ENCODE measurements at regions not wholly inside any gene's neighbourhood (a gene's known extent, or its start where the extent isn't known, plus 50 kb on each side); places are given as distances from the start of the nearest gene placed in this dataset.

DNA sequence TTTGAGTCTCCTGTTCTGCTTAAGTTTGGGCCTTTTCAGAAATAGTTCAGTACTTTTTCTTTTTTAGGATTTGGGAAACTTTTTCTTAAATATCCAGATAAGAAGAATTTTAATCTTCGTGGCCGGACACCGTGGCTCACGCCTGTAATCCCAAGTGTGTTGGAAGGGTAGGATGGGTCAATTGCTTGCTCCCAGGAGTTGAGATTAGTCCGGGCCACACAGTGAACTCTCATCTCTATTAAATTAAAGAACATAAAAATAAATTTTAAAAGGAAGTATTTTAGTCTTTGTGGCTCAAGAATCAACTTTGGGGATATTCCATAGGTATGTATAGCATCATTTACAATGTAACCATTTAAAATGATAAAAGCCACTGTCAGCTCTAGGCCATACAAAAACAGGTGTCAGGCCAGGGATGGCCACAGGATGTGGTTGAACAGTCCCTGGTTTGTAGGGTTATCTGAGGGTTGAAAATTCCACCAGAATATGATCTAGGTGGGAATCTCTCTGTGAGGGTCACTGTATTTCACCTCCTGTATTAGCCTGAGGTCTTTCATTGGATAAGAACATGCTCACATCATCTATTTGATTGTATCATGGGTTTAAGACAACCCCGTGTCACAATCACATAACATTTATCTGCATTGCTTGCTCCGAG is 115.6 kb downstream of the GGTLC2 start:
- Histone ChIP-seq H3K4me3 (ENCODE audit: insufficient read depth, low read depth, low read length) (no peak overlapping the region), H3K27me3 (ENCODE audit: control insufficient read depth, insufficient read depth, low read length, poor library complexity, severe bottlenecking) (peaks cover 4% of the 10 kb centered on the region), H3K9me3 (ENCODE audit: control insufficient read depth, low read length) (no peaks in the 10 kb centered on the region), H3K4me1 (ENCODE audit: control insufficient read depth, insufficient read depth, low read length) (no peaks in the 10 kb centered on the region), H3K27ac (ENCODE audit: insufficient read depth, low read depth, low read length, poor library complexity, severe bottlenecking) (no peak overlapping the region), H3K36me3 (ENCODE audit: control insufficient read depth, insufficient read depth, low read length) (no peaks in the 10 kb centered on the region)
- WGBS, 2 experiments: 81 to 97% methylated on average over 7 of the region's 7 CpGs

DNA sequence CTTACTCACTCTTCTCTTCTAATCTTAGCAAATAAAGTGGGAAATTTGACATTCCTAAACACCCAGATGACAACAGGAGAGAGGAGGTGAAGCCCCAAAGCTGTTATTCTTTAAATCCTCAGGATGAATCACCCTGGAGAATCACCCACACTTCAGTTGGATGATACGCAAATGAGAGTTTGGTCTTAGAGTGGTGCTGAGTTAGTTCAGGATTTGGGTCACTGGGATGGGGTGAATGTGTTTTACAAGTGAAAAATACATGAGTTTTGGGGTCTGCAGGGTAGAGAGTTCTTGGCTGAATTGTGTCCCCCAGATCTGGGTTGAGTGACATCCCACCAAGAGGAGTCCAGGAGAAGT is 117.2 kb downstream of the GGTLC2 start:
- Histone ChIP-seq H3K36me3 (ENCODE audit: control insufficient read depth, insufficient read depth, low read length) (no peaks in the 10 kb centered on the region), H3K4me3 (ENCODE audit: insufficient read depth, low read depth, low read length) (no peak overlapping the region), H3K9me3 (ENCODE audit: control insufficient read depth, low read length) (no peaks in the 10 kb centered on the region), H3K4me1 (ENCODE audit: control insufficient read depth, insufficient read depth, low read length) (no peaks in the 10 kb centered on the region), H3K27me3 (ENCODE audit: control insufficient read depth, insufficient read depth, low read length, poor library complexity, severe bottlenecking) (peaks cover 4% of the 10 kb centered on the region), H3K27ac (ENCODE audit: insufficient read depth, low read depth, low read length, poor library complexity, severe bottlenecking) (no peak overlapping the region)
- 96 to 100% methylated on average over 1 of the region's 1 CpG for WGBS, 2 experiments

DNA sequence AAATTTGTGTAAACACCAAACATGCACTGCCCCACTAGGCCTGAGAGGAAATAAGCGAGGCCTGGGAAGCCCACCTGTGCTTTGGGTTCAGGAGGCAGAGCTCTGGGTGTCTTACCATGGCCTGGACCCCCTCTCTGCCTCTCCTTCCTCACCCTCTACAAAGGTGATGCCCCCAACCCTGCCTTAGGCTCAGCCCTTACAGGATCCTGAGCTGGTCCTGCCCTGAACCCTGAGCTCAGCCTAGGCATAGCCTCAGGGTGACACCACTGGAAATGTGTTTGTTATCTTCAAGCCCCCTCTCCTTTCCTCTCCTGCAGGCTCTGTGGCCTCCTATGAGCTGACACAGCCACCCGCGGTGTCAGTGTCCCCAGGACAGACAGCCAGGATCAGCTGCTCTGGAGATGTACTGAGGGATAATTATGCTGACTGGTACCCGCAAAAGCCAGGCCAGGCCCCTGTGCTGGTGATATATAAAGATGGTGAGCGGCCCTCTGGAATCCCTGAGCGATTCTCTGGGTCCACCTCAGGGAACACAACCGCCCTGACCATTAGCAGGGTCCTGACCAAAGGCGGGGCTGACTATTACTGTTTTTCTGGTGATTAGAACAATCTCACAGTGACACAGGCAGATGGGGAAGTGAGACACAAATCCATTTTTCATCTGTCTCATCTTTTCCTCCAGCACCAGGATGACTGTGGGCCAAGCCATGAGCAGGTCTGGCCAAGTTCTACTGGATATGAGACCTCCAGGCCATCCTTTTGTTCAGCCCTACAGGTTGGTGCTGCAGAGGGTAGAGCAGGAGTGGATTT is 117.8 kb downstream of the GGTLC2 start:
- Histone ChIP-seq H3K9me3 (ENCODE audit: control insufficient read depth, low read length) (no peaks in the 10 kb centered on the region), H3K36me3 (ENCODE audit: control insufficient read depth, insufficient read depth, low read length) (no peaks in the 10 kb centered on the region), H3K4me1 (ENCODE audit: control insufficient read depth, insufficient read depth, low read length) (no peaks in the 10 kb centered on the region), H3K27ac (ENCODE audit: insufficient read depth, low read depth, low read length, poor library complexity, severe bottlenecking) (no peak overlapping the region), H3K27me3 (ENCODE audit: control insufficient read depth, insufficient read depth, low read length, poor library complexity, severe bottlenecking) (peaks cover 9% of the 10 kb centered on the region), H3K4me3 (ENCODE audit: insufficient read depth, low read depth, low read length) (no peak overlapping the region)
- WGBS, 2 experiments: 89 to 91% methylated on average over 8 of the region's 8 CpGs

DNA sequence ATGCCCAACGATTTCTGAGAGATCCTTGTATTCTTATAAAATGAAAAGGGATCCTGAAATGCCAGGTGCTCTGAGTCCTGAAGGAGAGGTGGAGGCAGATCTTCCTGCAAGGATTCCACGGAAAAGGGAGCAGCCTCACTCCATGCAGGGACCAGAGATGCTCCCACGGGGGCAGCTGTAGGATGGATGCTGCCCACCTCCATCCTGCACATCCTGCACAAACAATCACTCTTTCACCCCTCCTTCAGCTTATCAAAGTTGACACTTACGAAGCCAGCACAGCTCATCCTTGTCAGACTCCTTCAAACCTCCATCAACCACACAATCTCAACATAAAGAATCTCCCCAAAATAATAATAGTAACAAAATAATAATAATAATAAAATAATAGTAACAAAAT is 119.1 kb downstream of the GGTLC2 start:
- WGBS, 2 experiments: 79 to 91% methylated on average over 4 of the region's 4 CpGs

DNA sequence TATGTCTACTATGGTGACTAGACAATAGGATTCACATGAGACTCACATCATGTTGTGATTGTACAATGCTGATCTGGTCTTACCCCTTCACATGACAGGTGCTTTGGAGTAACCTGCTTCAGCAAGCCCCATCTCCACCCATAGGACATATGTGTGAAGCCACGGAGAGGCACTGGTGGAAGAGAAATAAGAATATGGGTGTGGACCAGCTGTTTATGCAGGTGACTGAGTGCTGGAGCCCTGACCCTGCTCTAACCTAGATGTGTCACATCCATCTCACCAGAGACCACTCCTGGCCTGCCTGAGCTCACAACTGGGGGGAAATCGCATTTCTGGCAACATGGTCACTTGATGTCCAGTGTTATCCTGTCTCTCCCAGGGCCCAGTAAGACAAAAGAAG is 119.7 kb downstream of the GGTLC2 start:
- no peak overlapping the region for H3K4me3 ChIP-seq (ENCODE audit: insufficient read depth, low read depth, low read length)
- WGBS, 2 experiments: 83 to 95% methylated on average over 1 to 2 of the region's 2 CpGs
- no peak overlapping the region for H3K27ac ChIP-seq (ENCODE audit: insufficient read depth, low read depth, low read length, poor library complexity, severe bottlenecking)
- H3K4me1 ChIP-seq (ENCODE audit: control insufficient read depth, insufficient read depth, low read length): no peaks in the 10 kb centered on the region
- H3K9me3 ChIP-seq (ENCODE audit: control insufficient read depth, low read length): no peaks in the 10 kb centered on the region
- H3K27me3 ChIP-seq (ENCODE audit: control insufficient read depth, insufficient read depth, low read length, poor library complexity, severe bottlenecking): peaks cover 16% of the 10 kb centered on the region
- H3K36me3 ChIP-seq (ENCODE audit: control insufficient read depth, insufficient read depth, low read length): no peaks in the 10 kb centered on the region

More for the DNA sequence above, 119.1 kb downstream of the GGTLC2 start:
- no peaks in the 10 kb centered on the region for H3K4me1 ChIP-seq (ENCODE audit: control insufficient read depth, insufficient read depth, low read length)
- H3K27ac ChIP-seq (ENCODE audit: insufficient read depth, low read depth, low read length, poor library complexity, severe bottlenecking): no peak overlapping the region
- no peak overlapping the region for H3K4me3 ChIP-seq (ENCODE audit: insufficient read depth, low read depth, low read length)
- H3K9me3 ChIP-seq (ENCODE audit: control insufficient read depth, low read length): no peaks in the 10 kb centered on the region
- H3K36me3 ChIP-seq (ENCODE audit: control insufficient read depth, insufficient read depth, low read length): no peaks in the 10 kb centered on the region
- peaks cover 14% of the 10 kb centered on the region for H3K27me3 ChIP-seq (ENCODE audit: control insufficient read depth, insufficient read depth, low read length, poor library complexity, severe bottlenecking)

DNA sequence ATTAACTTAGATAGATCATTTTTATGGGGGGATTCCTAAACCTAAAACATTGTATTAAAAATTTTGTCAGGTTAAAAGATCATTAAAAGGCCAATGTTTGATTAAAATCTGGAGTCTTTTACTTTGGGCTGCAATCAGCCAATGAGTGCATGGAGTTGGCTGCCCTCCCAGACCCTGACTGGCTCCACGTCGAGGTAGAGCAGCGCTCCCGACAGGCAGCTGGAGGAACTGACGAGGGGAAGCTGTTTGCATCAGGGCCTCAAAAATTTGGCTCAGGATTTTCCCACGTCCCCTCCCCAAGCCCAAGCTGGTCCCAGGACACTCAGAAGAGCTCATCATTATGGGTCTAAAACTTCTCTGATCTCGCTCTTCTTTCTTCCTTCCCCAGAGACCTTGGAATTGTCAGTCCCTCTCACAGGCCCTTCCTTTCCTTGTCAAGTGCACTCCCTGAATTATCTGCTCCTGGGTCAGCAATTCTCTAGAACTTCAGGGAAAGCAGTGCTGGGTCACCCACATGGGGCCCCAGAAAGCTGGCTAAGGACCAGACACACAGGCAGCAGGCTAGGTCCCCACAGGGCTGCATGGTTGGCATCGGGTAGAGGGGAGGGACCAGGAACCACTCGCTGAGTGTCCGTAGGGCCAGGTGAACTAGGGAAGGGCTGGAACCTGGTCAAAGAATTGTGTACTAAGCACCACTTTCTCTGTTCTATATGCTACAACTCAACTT is 119.6 kb upstream of the IGLL5 start:
- Histone ChIP-seq H3K9me3 (ENCODE audit: control insufficient read depth, low read length) (no peaks in the 10 kb centered on the region), H3K4me3 (ENCODE audit: insufficient read depth, low read depth, low read length) (no peak overlapping the region), H3K27me3 (ENCODE audit: control insufficient read depth, insufficient read depth, low read length, poor library complexity, severe bottlenecking) (peaks cover 18% of the 10 kb centered on the region), H3K27ac (ENCODE audit: insufficient read depth, low read depth, low read length, poor library complexity, severe bottlenecking) (no peak overlapping the region), H3K4me1 (ENCODE audit: control insufficient read depth, insufficient read depth, low read length) (no peaks in the 10 kb centered on the region), H3K36me3 (ENCODE audit: control insufficient read depth, insufficient read depth, low read length) (no peaks in the 10 kb centered on the region)
- WGBS, 2 experiments: 63% methylated on average over 10 of the region's 10 CpGs

DNA sequence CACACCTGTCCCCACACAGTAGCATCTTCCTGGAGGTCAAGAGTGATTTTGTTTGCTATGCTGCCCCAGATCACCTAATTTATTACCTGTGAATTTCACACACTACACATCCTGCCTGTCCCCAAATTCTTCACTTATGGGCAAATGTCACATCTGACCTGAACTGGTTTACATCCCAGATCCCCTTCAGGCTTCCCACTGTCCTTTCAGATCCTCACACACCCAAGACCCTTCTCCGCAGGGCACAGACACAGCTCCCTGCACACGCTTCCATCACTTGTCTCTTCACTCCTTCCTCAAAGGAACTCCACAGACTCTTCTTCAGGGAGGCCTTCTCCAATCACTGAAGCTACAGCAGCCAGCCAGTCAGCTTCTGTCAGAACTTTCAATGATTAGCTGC is 118.7 kb upstream of the IGLL5 start:
- Histone ChIP-seq H3K4me3 (ENCODE audit: insufficient read depth, low read depth, low read length) (no peak overlapping the region), H3K27me3 (ENCODE audit: control insufficient read depth, insufficient read depth, low read length, poor library complexity, severe bottlenecking) (peaks cover 18% of the 10 kb centered on the region), H3K27ac (ENCODE audit: insufficient read depth, low read depth, low read length, poor library complexity, severe bottlenecking) (no peak overlapping the region), H3K4me1 (ENCODE audit: control insufficient read depth, insufficient read depth, low read length) (no peaks in the 10 kb centered on the region), H3K36me3 (ENCODE audit: control insufficient read depth, insufficient read depth, low read length) (no peaks in the 10 kb centered on the region), H3K9me3 (ENCODE audit: control insufficient read depth, low read length) (no peaks in the 10 kb centered on the region)
- 81 to 94% methylated on average over 2 of the region's 2 CpGs for WGBS, 2 experiments

DNA sequence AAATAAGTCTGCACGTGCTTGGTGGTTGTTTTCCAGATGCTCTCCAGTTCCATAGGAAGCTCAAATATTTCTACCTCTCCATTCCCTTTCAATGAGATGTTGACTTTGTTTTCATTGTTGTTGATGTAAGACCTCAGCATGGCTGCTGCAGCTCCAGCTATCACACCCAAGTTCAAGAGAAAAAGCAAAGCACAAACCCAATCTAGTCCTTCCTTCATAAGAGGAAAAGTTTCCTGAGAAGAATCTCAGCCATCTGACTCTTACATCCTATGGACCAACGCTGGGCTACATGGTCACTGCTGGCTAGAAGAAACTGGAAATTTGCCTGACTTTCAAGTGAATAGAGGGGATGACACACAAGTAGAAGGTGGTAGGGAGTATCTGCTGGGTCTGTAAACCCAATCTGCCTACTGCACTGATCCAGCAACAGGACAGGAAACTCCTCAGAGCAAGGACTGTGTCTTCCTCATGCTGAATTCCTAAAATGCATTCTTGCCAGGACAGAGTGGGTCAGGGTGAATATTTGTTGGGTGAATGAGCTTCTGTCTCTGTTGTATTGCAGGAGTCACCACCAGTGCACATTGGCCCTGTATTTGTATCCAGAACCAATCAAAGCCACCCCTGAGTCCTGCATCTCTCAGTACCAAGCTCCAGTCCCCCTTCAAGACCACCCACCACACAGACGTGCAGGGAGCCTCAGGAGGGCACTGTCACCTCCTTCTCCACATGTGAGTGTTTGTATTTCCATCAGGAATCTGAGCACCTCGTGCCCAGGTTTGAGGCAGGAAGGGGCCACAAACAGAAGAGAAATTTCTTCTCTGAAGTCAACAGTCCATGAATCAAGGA is 118.0 kb upstream of the IGLL5 start:
- no peak overlapping the region for H3K27ac ChIP-seq (ENCODE audit: insufficient read depth, low read depth, low read length, poor library complexity, severe bottlenecking)
- H3K4me1 ChIP-seq (ENCODE audit: control insufficient read depth, insufficient read depth, low read length): no peaks in the 10 kb centered on the region
- H3K4me3 ChIP-seq (ENCODE audit: insufficient read depth, low read depth, low read length): no peak overlapping the region
- no peaks in the 10 kb centered on the region for H3K36me3 ChIP-seq (ENCODE audit: control insufficient read depth, insufficient read depth, low read length)
- 32 to 45% methylated on average over 4 of the region's 4 CpGs for WGBS, 2 experiments
- H3K9me3 ChIP-seq (ENCODE audit: control insufficient read depth, low read length): no peaks in the 10 kb centered on the region
- peaks cover 18% of the 10 kb centered on the region for H3K27me3 ChIP-seq (ENCODE audit: control insufficient read depth, insufficient read depth, low read length, poor library complexity, severe bottlenecking)

DNA sequence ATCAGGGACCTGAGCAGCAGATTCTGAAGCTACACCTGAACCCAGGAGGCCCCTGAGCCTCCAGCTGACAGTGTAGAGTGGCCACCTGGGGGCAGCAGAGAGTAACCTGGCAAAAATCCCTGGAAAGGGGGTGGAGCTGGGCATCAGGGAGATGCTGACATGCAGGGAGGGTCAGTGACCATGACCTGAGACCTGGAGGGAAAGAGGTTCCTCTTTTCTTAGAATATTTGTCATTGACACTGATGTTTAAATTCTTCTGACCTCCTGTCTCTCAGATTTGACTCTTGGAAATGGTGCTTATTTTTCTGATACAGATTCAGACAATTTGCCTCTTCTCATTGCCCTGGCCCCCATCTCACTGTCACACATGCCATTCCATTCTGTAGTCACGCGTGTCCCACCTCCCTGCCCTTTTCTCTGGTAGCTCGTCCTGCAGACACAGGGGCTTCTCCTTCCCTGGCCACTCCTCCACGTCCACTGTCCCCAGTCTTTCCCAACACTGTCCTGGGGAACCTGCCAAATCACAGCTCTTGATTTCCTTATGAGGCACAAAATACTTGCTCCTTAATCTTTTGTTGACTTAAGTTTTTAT is 117.2 kb upstream of the IGLL5 start:
- Histone ChIP-seq H3K27ac (ENCODE audit: insufficient read depth, low read depth, low read length, poor library complexity, severe bottlenecking) (no peak overlapping the region), H3K36me3 (ENCODE audit: control insufficient read depth, insufficient read depth, low read length) (no peaks in the 10 kb centered on the region), H3K27me3 (ENCODE audit: control insufficient read depth, insufficient read depth, low read length, poor library complexity, severe bottlenecking) (peaks cover 20% of the 10 kb centered on the region), H3K4me3 (ENCODE audit: insufficient read depth, low read depth, low read length) (no peak overlapping the region), H3K9me3 (ENCODE audit: control insufficient read depth, low read length) (no peaks in the 10 kb centered on the region), H3K4me1 (ENCODE audit: control insufficient read depth, insufficient read depth, low read length) (no peaks in the 10 kb centered on the region)
- WGBS, 2 experiments: 50 to 53% methylated on average over 4 of the region's 4 CpGs
